ENCODE measurements at regions not wholly inside any gene's neighbourhood (a gene's known extent, or its start where the extent isn't known, plus 50 kb on each side); places are given as distances from the start of the nearest gene placed in this dataset.

- Histone ChIP-seq H3K9me3 (ENCODE audit: low read length) (no peaks in the 10 kb centered on the region), H3K27ac (ENCODE audit: low read depth, low read length, poor library complexity, severe bottlenecking) (no peak overlapping the region), H4K20me1 (ENCODE audit: insufficient read depth, low read length) (no peaks in the 10 kb centered on the region), H3K4me3 (ENCODE audit: low read depth, low read length, poor library complexity, severe bottlenecking) (no peak overlapping the region), H3K9me2 (ENCODE audit: insufficient read depth, low read length) (no peaks in the 10 kb centered on the region), H2AFZ (ENCODE audit: low read length) (no peak overlapping the region), H3K79me2 (ENCODE audit: insufficient read depth, low read depth, low read length) (no peaks in the 10 kb centered on the region), H3K36me3 (ENCODE audit: insufficient read depth, low read length) (no peaks in the 10 kb centered on the region), H3K4me1 (ENCODE audit: insufficient read depth, low read length, poor library complexity, severe bottlenecking) (no peaks in the 10 kb centered on the region), H3K4me2 (ENCODE audit: low read length) (no peak overlapping the region)
- ChIA-PET CTCF (ENCODE audit: unreplicated experiment) (no interaction called here), POLR2A (no interaction called here)
- peak; percentile 1 for DNase-seq (ENCODE audit: low spot score)
- TF ChIP-seq CTCF (conservative IDR thresholded peaks at IDR 0.05; ENCODE audit: low read length) (no peak), EZH2phosphoT487 (IDR thresholded peaks at IDR 0.05; ENCODE audit: borderline replicate concordance, low read depth, low read length) (no peak)
- intact Hi-C loops (cut with micrococcal nuclease; ENCODE audit: unreplicated experiment), result no loop called here
- no TSS peak for BruUV-seq (replicated peaks)
Observed at GRCh38 chr12:128180166-128180565, 86.8 kb upstream of the TMEM132C start.

GRCh38 chr12:128190052-128190451 is 76.9 kb upstream of the TMEM132C start:
- CTCF ChIA-PET (ENCODE audit: unreplicated experiment), result no interaction called here
- Histone ChIP-seq H3K79me2 (ENCODE audit: insufficient read depth, low read depth, low read length) (no peaks in the 10 kb centered on the region), H3K9me2 (ENCODE audit: insufficient read depth, low read length) (no peaks in the 10 kb centered on the region), H3K9me3 (ENCODE audit: low read length) (no peaks in the 10 kb centered on the region), H3K36me3 (ENCODE audit: insufficient read depth, low read length) (no peaks in the 10 kb centered on the region), H3K27ac (ENCODE audit: low read depth, low read length, poor library complexity, severe bottlenecking) (no peak overlapping the region), H3K4me3 (ENCODE audit: low read depth, low read length, poor library complexity, severe bottlenecking) (no peak overlapping the region), H3K4me2 (ENCODE audit: low read length) (no peak overlapping the region), H3K4me1 (ENCODE audit: insufficient read depth, low read length, poor library complexity, severe bottlenecking) (no peaks in the 10 kb centered on the region), H4K20me1 (ENCODE audit: insufficient read depth, low read length) (no peaks in the 10 kb centered on the region), H2AFZ (ENCODE audit: low read length) (no peak overlapping the region)
- BruUV-seq (replicated peaks), result no TSS peak
- POLR2A ChIA-PET, result no interaction called here
- DNase-seq (ENCODE audit: low spot score), result no peak
- intact Hi-C loops (cut with micrococcal nuclease; ENCODE audit: unreplicated experiment), result no loop called here
- TF ChIP-seq EZH2phosphoT487 (IDR thresholded peaks at IDR 0.05; ENCODE audit: borderline replicate concordance, low read depth, low read length) (no peak), CTCF (conservative IDR thresholded peaks at IDR 0.05; ENCODE audit: low read length) (no peak)

- CTCF ChIA-PET (ENCODE audit: unreplicated experiment), result no interaction called here
- no peaks in the 10 kb centered on the region for H3K36me3 ChIP-seq (ENCODE audit: insufficient read depth, low read length)
- no peaks in the 10 kb centered on the region for H4K20me1 ChIP-seq (ENCODE audit: insufficient read depth, low read length)
- H3K9me3 ChIP-seq (ENCODE audit: low read length), result no peaks in the 10 kb centered on the region
- TF ChIP-seq EZH2phosphoT487 (IDR thresholded peaks at IDR 0.05; ENCODE audit: borderline replicate concordance, low read depth, low read length) (no peak), CTCF (conservative IDR thresholded peaks at IDR 0.05; ENCODE audit: low read length) (peak; percentile 55)
- no peak overlapping the region for H3K4me3 ChIP-seq (ENCODE audit: low read depth, low read length, poor library complexity, severe bottlenecking)
- DNase-seq (ENCODE audit: low spot score), result no peak
- H3K4me2 ChIP-seq (ENCODE audit: low read length), result no peak overlapping the region
- no peaks in the 10 kb centered on the region for H3K4me1 ChIP-seq (ENCODE audit: insufficient read depth, low read length, poor library complexity, severe bottlenecking)
- no peak overlapping the region for H3K27ac ChIP-seq (ENCODE audit: low read depth, low read length, poor library complexity, severe bottlenecking)
- no peaks in the 10 kb centered on the region for H3K9me2 ChIP-seq (ENCODE audit: insufficient read depth, low read length)
- POLR2A ChIA-PET, result no interaction called here
- intact Hi-C loops (cut with micrococcal nuclease; ENCODE audit: unreplicated experiment), result no loop called here
- BruUV-seq (replicated peaks), result no TSS peak
- H3K79me2 ChIP-seq (ENCODE audit: insufficient read depth, low read depth, low read length), result no peaks in the 10 kb centered on the region
- H2AFZ ChIP-seq (ENCODE audit: low read length), result no peak overlapping the region
Observed at GRCh38 chr12:128190614-128191013, 76.4 kb upstream of the TMEM132C start.
